Peyer's patch (tissue), 4 donors: ENCODE measurements at regions not wholly inside any gene's neighbourhood (a gene's known extent, or its start where the extent isn't known, plus 50 kb on each side); places are given as distances from the start of the nearest gene placed in this dataset.

ENCODE experiments used
- DNase-seq, 3 donors: peaks; one replicate each; pipeline ENCODE4 v3.0.0-alpha.2; 2017 to 2019
- H3K27ac ChIP-seq, 4 donors: fragments of 200-600 bp; sonication (generic); one replicate each; pipeline ENCODE4 v1.5.1; 2016 to 2019
- H3K27me3 ChIP-seq, 2 donors: fragments of 200-600 bp; sonication (generic); one replicate each; pipeline ENCODE4 v1.5.1; 2019
- H3K36me3 ChIP-seq, 3 donors: fragments of 200-600 bp; sonication (generic); one replicate each; pipeline ENCODE4 v1.5.1; 2016 to 2019
- H3K4me1 ChIP-seq, 4 donors: fragments of 200-600 bp; sonication (generic); one replicate each; pipeline ENCODE4 v1.5.1; 2016 to 2019
- H3K4me3 ChIP-seq, 4 donors: fragments of 200-600 bp; sonication (generic); 1 replicate in 3 of 4; 2 replicates in 1 of 4; pipeline ENCODE4 v1.5.1; 2016 to 2019; ENCODE audit warnings: mild to moderate bottlenecking in 1 of 4
- H3K9me3 ChIP-seq, 4 donors: fragments of 200-600 bp; sonication (generic); one replicate each; pipeline ENCODE4 v1.5.1; 2016 to 2019; ENCODE audit warnings: mild to moderate bottlenecking in 1 of 4
- POLR2A ChIP-seq, 2 donors: fragments of 450-650 bp; IDR thresholded peaks; one replicate each; pipeline ENCODE4 v1.5.1; 2017; ENCODE audit warnings: antibody characterized with exemption in 2 of 2, mild to moderate bottlenecking in 2 of 2, moderate library complexity in 2 of 2
- TF ChIP-seq, protein P1 (sequence below), 6 experiments: fragments of 450-650 bp in 4 of 6; fragments of 200-600 bp in 2 of 6; sonication (generic) in 1 of 6; IDR thresholded peaks; one replicate each; pipeline ENCODE4 v1.5.1; 2017 to 2019; ENCODE audit warnings: antibody characterized with exemption in 6 of 6, mild to moderate bottlenecking in 3 of 6, moderate library complexity in 1 of 6

DNA sequence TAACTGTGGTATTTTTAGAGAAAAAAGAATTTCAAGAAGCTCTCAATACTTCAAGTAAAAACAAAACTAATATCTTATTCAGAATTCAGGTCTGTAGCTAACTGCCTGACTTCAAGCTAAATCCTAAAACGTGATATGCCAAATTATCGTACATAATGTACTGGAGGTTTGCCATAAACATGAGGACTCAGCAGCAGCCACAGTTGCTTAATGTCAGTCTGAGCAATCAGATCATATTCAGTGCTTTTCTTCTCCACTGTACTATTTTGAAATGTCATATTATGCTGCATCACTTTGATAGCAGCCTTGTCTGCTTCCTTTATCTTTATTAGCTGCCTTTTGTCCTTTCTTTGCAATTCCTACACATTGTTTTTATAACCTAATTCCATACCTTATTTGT is 265.1 kb upstream of the EDNRB start:
- Histone ChIP-seq H3K27ac (no peak overlapping the region), H3K9me3 (no peaks in the 10 kb centered on the region), H3K36me3 (no peaks in the 10 kb centered on the region), H3K4me3 (no peak overlapping the region), H3K4me1 (no peaks in the 10 kb centered on the region), H3K27me3 (no peaks in the 10 kb centered on the region)
- TF ChIP-seq, protein P1, sequence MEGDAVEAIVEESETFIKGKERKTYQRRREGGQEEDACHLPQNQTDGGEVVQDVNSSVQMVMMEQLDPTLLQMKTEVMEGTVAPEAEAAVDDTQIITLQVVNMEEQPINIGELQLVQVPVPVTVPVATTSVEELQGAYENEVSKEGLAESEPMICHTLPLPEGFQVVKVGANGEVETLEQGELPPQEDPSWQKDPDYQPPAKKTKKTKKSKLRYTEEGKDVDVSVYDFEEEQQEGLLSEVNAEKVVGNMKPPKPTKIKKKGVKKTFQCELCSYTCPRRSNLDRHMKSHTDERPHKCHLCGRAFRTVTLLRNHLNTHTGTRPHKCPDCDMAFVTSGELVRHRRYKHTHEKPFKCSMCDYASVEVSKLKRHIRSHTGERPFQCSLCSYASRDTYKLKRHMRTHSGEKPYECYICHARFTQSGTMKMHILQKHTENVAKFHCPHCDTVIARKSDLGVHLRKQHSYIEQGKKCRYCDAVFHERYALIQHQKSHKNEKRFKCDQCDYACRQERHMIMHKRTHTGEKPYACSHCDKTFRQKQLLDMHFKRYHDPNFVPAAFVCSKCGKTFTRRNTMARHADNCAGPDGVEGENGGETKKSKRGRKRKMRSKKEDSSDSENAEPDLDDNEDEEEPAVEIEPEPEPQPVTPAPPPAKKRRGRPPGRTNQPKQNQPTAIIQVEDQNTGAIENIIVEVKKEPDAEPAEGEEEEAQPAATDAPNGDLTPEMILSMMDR (IDR thresholded peaks at IDR 0.05), result no peak
- TF ChIP-seq POLR2A (IDR thresholded peaks at IDR 0.05), result no peak
- DNase-seq, result no peak

DNA sequence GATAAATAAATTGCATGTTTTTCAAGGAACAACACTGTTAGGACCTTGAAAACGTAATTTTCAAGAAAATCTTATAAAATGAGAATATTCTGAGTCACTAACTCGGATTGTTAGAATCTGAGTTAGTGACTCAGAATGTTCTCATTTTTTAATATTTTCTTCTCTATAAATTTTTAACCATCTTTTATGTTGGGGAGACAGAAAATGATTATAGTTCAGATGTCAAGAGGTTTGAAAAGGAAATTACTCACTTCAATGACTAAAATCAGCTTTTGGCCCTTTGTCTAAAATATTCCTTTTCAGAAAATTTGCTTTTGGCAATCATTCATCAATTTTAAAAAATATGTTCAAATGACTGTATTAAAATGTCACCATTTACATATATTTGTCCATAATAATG is 264.2 kb upstream of the EDNRB start:
- H3K36me3 ChIP-seq, result no peaks in the 10 kb centered on the region

DNA sequence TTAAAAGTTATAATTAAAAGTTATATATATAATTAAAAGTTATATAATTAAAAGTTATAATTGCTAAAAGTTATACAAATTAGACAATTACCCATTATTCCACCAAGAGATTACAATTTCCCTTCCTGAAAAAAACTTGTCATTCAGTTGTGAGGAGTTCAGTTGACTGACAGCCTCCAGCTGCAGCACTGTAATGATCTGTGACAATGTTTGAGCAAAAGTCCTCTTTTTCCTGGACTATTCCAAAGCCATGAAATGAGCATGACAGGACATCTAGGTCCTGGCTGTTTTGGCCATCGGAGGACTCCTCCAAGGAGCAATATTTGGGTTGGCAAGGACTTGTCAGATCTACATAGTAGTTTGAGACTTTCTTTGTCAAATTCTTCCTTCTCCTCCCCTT is 258.7 kb upstream of the EDNRB start:
- TF ChIP-seq POLR2A (IDR thresholded peaks at IDR 0.05), result no peak
- TF ChIP-seq, protein P1 (IDR thresholded peaks at IDR 0.05), result no peak
- no peaks in the 10 kb centered on the region for H3K27me3 ChIP-seq
- H3K4me1 ChIP-seq, result no peaks in the 10 kb centered on the region
- DNase-seq, result no peak
- no peak overlapping the region for H3K27ac ChIP-seq
- no peaks in the 10 kb centered on the region for H3K9me3 ChIP-seq
- H3K4me3 ChIP-seq, result no peak overlapping the region
- H3K36me3 ChIP-seq, result no peaks in the 10 kb centered on the region

More for the DNA sequence above, 264.2 kb upstream of the EDNRB start:
- Histone ChIP-seq H3K9me3 (no peaks in the 10 kb centered on the region), H3K27me3 (no peaks in the 10 kb centered on the region), H3K4me1 (no peaks in the 10 kb centered on the region), H3K4me3 (no peak overlapping the region), H3K27ac (no peak overlapping the region)
- DNase-seq, result no peak
- TF ChIP-seq, protein P1 (IDR thresholded peaks at IDR 0.05), result no peak
- TF ChIP-seq POLR2A (IDR thresholded peaks at IDR 0.05), result no peak

DNA sequence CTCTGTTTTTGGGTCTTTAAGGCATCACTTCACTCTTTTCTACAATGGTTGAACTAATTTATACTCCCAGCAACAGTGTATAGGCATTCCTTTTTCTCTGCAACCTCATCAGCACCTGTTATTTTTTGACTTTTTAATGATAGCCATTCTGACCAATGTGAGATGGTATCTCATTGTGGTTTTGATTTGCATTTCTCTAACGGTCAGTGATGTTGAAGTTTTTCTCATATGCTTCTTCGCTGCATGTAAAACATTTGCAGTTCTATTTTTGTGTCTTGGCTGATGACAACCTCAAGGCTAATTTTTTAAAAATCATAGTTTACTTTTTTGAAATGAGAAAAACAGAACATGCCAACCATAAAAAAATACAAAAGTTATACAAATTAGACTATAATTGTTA is 258.2 kb upstream of the EDNRB start:
- Histone ChIP-seq H3K36me3 (no peaks in the 10 kb centered on the region), H3K9me3 (no peaks in the 10 kb centered on the region), H3K4me3 (no peak overlapping the region), H3K27ac (no peak overlapping the region), H3K27me3 (no peaks in the 10 kb centered on the region), H3K4me1 (no peaks in the 10 kb centered on the region)
- no peak for TF ChIP-seq POLR2A (IDR thresholded peaks at IDR 0.05)
- TF ChIP-seq, protein P1 (IDR thresholded peaks at IDR 0.05), result no peak
- DNase-seq, result no peak

DNA sequence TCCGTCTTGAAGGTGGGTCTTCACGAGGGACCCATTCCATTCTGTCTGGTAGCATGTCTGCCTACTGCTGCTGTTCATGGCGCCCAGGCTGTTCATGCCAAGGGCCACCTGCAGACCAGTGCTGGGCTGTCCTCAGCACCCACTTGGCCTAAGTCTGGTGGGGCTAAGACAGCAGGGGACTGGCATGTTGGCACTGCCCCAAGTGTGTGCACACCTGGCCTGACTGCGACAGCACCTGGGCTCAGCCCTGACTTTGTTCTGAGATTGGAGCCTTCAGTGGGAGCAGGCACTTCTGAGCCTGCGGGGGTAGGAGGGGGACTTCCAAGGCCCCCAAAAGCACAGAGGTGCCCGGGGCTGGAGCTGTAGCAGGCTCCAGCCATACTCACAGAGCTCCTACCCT is 250.8 kb upstream of the EDNRB start:
- Histone ChIP-seq H3K27ac (no peak overlapping the region), H3K27me3 (no peaks in the 10 kb centered on the region), H3K4me1 (no peaks in the 10 kb centered on the region), H3K36me3 (no peaks in the 10 kb centered on the region), H3K4me3 (no peak overlapping the region), H3K9me3 (no peaks in the 10 kb centered on the region)
- TF ChIP-seq POLR2A (IDR thresholded peaks at IDR 0.05), result no peak
- TF ChIP-seq, protein P1 (IDR thresholded peaks at IDR 0.05), result no peak
- peak in 1 of 3 donors; percentile 35 for DNase-seq

DNA sequence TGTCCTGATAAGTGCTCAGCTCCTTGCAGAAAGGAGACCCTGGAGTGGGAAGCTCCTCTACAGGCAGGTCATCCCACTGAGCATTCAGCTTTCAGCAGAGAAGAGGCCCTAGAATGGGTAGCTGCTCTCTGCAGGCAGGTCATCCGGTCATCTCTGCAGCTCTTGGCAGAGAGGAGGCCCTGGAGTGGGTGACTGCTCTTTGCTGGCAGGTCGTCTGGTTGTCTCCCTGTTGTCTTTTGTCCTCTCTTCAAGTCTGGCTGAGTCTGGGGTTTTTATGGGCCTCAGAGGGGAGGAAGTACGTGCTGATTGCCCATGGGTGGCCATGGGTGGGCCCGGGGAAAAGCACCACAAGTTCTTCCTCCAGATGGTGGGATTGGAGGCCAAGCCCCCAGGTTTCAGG is 250.3 kb upstream of the EDNRB start:
- Histone ChIP-seq H3K9me3 (no peaks in the 10 kb centered on the region), H3K27me3 (no peaks in the 10 kb centered on the region), H3K4me1 (no peaks in the 10 kb centered on the region), H3K36me3 (no peaks in the 10 kb centered on the region), H3K27ac (no peak overlapping the region), H3K4me3 (no peak overlapping the region)
- DNase-seq, result no peak
- TF ChIP-seq POLR2A (IDR thresholded peaks at IDR 0.05), result no peak
- TF ChIP-seq, protein P1 (IDR thresholded peaks at IDR 0.05), result no peak
